Duodenal mucosa (tissue), 2 donors: ENCODE measurements at regions not wholly inside any gene's neighbourhood (a gene's known extent, or its start where the extent isn't known, plus 50 kb on each side); places are given as distances from the start of the nearest gene placed in this dataset.

Experiments used
- H3K27ac ChIP-seq: one replicate; pipeline ENCODE4 v1.7.0; 2013; ENCODE audit warnings: low read depth, low read length
- H3K27me3 ChIP-seq, 2 donors: one replicate each; pipeline ENCODE4 v1.7.0; 2013; ENCODE audit warnings: low read length in 2 of 2, control low read depth in 1 of 2; ENCODE audit not compliant: insufficient read depth in 2 of 2, control insufficient read depth in 1 of 2
- H3K36me3 ChIP-seq, 2 donors: one replicate each; pipeline ENCODE4 v1.7.0; 2013; ENCODE audit warnings: low read length in 2 of 2, control low read depth in 1 of 2; ENCODE audit not compliant: insufficient read depth in 2 of 2, control insufficient read depth in 1 of 2
- H3K4me1 ChIP-seq, 2 donors: one replicate each; pipeline ENCODE4 v1.7.0; 2013; ENCODE audit warnings: low read length in 2 of 2, control low read depth in 1 of 2; ENCODE audit not compliant: insufficient read depth in 2 of 2, control insufficient read depth in 1 of 2
- H3K4me3 ChIP-seq, 2 donors: one replicate each; pipeline ENCODE4 v1.7.0; 2013; ENCODE audit warnings: low read length in 2 of 2, low read depth in 1 of 2
- H3K9ac ChIP-seq, 2 donors: one replicate each; pipeline ENCODE4 v1.7.0; 2013; ENCODE audit warnings: low read length in 2 of 2, low read depth in 1 of 2
- H3K9me3 ChIP-seq, 2 donors: one replicate each; pipeline ENCODE4 v1.7.0; 2013; ENCODE audit warnings: low read length in 2 of 2, control low read depth in 1 of 2; ENCODE audit not compliant: control insufficient read depth in 1 of 2

DNA sequence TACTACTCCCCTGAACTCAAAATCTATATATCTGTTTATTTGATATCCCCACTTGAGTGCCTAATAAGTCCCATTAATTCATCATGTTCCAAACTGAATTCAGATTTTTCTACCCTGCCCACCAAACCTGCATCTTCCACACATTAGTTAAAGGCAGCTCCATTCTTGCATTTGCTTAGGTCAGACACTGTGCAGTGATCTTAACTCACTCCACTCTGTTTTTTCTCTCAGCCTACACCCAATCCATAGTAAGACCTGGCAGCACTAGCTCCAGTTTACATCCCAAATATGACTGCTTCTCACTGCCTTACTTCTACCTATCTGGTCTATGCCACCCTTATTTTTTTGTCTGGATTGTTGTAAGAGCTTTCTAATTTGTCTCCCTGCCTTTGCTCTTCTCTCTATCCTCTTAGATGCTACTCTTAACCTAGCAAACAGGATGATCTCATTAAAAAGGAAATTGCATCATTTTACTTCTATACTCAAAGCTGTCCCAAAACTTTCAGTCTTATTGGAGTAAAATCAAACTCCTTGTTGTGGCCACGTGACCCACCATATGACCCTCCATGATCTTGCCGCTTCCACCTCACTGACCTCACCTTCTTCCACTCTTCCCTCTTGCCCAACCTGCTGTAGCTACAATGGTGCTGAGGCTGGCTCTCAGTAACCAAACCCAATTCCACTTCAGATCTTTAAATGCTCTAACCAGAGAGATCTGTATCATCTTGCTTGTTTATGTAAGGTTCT lies 274.9 kb upstream of the FANCL start:
- Histone ChIP-seq H3K4me1 (no peaks in the 10 kb centered on the region), H3K27me3 (no peaks in the 10 kb centered on the region), H3K27ac (no peak overlapping the region), H3K9me3 (no peaks in the 10 kb centered on the region), H3K4me3 (no peak overlapping the region), H3K9ac (no peak overlapping the region), H3K36me3 (no peaks in the 10 kb centered on the region)

- H3K36me3 ChIP-seq: no peaks in the 10 kb centered on the region
- H3K9me3 ChIP-seq: no peaks in the 10 kb centered on the region
- H3K27me3 ChIP-seq: no peaks in the 10 kb centered on the region
- H3K9ac ChIP-seq: no peak overlapping the region
- H3K4me1 ChIP-seq: no peaks in the 10 kb centered on the region
- H3K4me3 ChIP-seq: no peak overlapping the region
- no peak overlapping the region for H3K27ac ChIP-seq
Observed at GRCh38 chr2:58514252-58514651, 273.1 kb upstream of the FANCL start.

GRCh38 chr2:58512878-58513277 lies 271.8 kb upstream of the FANCL start:
- Histone ChIP-seq H3K36me3 (no peaks in the 10 kb centered on the region), H3K27ac (no peak overlapping the region), H3K9me3 (no peaks in the 10 kb centered on the region), H3K27me3 (no peaks in the 10 kb centered on the region), H3K4me3 (no peak overlapping the region), H3K9ac (no peak overlapping the region), H3K4me1 (no peaks in the 10 kb centered on the region)

- Histone ChIP-seq H3K4me3 (no peak overlapping the region), H3K27ac (no peak overlapping the region), H3K4me1 (no peaks in the 10 kb centered on the region), H3K9me3 (no peaks in the 10 kb centered on the region), H3K9ac (no peak overlapping the region), H3K27me3 (no peaks in the 10 kb centered on the region), H3K36me3 (no peaks in the 10 kb centered on the region)
Observed at GRCh38 chr2:58508006-58508405, 266.9 kb upstream of the FANCL start.

GRCh38 chr2:58503918-58504317 lies 262.8 kb upstream of the FANCL start:
- H3K27me3 ChIP-seq: no peaks in the 10 kb centered on the region
- no peak overlapping the region for H3K9ac ChIP-seq
- no peaks in the 10 kb centered on the region for H3K36me3 ChIP-seq
- H3K4me3 ChIP-seq: no peak overlapping the region
- no peaks in the 10 kb centered on the region for H3K4me1 ChIP-seq
- no peaks in the 10 kb centered on the region for H3K9me3 ChIP-seq
- H3K27ac ChIP-seq: no peak overlapping the region

DNA sequence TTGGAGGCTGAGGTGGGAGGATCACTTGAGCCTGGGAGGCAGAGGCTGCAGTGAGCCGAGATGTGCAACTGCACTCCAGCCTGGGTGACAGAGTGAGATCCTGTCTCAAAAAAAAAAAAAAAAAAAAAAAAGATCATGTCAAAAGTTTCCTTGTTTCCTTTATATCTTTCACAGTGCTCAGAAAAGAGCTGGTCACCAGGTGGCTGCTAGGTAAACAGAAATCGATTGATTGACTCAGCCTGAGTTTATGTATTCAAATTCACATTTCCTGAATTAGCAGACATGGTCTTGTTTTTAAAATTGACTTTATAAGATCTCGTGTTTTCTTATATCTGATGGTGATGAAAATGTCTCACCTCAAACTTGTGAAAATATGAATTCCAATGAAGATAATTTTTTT lies 261.8 kb upstream of the FANCL start:
- Histone ChIP-seq H3K9me3 (no peaks in the 10 kb centered on the region), H3K27ac (no peak overlapping the region), H3K27me3 (no peaks in the 10 kb centered on the region), H3K4me1 (no peaks in the 10 kb centered on the region), H3K4me3 (no peak overlapping the region), H3K9ac (no peak overlapping the region), H3K36me3 (no peaks in the 10 kb centered on the region)

DNA sequence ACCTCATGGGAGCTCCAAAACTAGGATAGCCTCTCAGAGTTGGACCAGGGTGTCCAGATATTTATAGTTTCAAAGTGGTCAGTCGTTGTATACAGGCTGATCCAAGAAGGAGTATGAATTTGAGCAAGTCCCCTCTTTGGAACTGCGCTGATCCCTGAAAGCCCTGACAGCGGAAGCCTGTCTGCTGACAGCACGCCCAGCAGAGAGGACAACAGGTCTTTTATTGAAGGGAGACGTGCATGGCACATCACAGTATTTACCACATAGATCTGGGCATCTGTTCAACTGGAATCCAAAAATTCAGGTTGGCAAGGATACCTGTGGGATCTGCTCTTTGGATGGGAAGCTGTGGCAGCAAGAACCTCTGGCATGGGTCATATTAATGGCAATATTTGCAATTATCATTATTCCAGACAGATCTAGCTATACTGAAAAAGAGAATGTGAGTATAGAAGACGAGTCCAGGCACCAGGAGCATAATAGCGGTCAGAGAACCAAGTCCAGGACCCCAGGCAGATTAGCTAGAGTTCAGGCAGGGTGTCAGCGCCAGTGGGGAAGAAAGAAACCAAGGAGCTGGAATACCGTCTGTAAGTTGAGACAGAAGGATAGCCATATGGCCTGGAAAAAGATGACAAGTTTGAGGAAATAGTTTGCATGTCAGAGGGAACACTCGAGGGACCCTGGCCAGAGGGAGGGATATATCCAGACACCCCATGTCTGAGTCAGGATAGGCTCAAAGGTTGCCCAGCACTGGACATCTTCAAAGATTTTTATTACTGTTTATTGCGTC lies 260.4 kb upstream of the FANCL start:
- Histone ChIP-seq H3K4me3 (no peak overlapping the region), H3K27ac (no peak overlapping the region), H3K4me1 (no peaks in the 10 kb centered on the region), H3K36me3 (no peaks in the 10 kb centered on the region), H3K9me3 (no peaks in the 10 kb centered on the region), H3K9ac (no peak overlapping the region), H3K27me3 (no peaks in the 10 kb centered on the region)

- Histone ChIP-seq H3K9me3 (no peaks in the 10 kb centered on the region), H3K27ac (no peak overlapping the region), H3K27me3 (no peaks in the 10 kb centered on the region), H3K4me1 (no peaks in the 10 kb centered on the region), H3K9ac (no peak overlapping the region), H3K36me3 (no peaks in the 10 kb centered on the region), H3K4me3 (no peak overlapping the region)
Observed at GRCh38 chr2:58497168-58497567, 256.0 kb upstream of the FANCL start.

- H3K9me3 ChIP-seq: no peaks in the 10 kb centered on the region
Observed at GRCh38 chr2:58495806-58496205, 254.7 kb upstream of the FANCL start.

GRCh38 chr2:58494071-58494501 lies 253.0 kb upstream of the FANCL start:
- H3K27ac ChIP-seq: no peak overlapping the region
- no peaks in the 10 kb centered on the region for H3K36me3 ChIP-seq
- H3K27me3 ChIP-seq: no peaks in the 10 kb centered on the region
- no peaks in the 10 kb centered on the region for H3K9me3 ChIP-seq
- H3K9ac ChIP-seq: no peak overlapping the region
- no peaks in the 10 kb centered on the region for H3K4me1 ChIP-seq
- H3K4me3 ChIP-seq: no peak overlapping the region

More at GRCh38 chr2:58495806-58496205, 254.7 kb upstream of the FANCL start:
- Histone ChIP-seq H3K36me3 (no peaks in the 10 kb centered on the region), H3K9ac (no peak overlapping the region), H3K27ac (no peak overlapping the region), H3K4me3 (no peak overlapping the region), H3K4me1 (no peaks in the 10 kb centered on the region), H3K27me3 (no peaks in the 10 kb centered on the region)
